DND-41 (cell line): ENCODE measurements at regions not wholly inside any gene's neighbourhood (a gene's known extent, or its start where the extent isn't known, plus 50 kb on each side); places are given as distances from the start of the nearest gene placed in this dataset.

Experiments used
- ATAC-seq: fragments of 200-7000 bp; cut with Tn5 transposase; 3 replicates; pipeline ENCODE4 v1.9.1; 2021; ENCODE audit warnings: low read depth; ENCODE audit not compliant: insufficient read depth
- DNase-seq: peaks from one replicate; pipeline ENCODE4 v3.0.0-alpha.2; 2020
- H2AFZ ChIP-seq: 2 replicates; pipeline ENCODE4 v1.6.0; 2012; ENCODE audit warnings: low read depth, low read length
- H3K27ac ChIP-seq: 2 replicates; pipeline ENCODE4 v1.5.1; 2012; ENCODE audit warnings: low read length, inconsistent platforms
- H3K27me3 ChIP-seq: fragments of 200-600 bp; sonication (generic); 2 replicates; pipeline ENCODE4 v1.6.0; 2012; ENCODE audit warnings: low read length, mild to moderate bottlenecking, inconsistent platforms; ENCODE audit not compliant: insufficient read depth, poor library complexity
- H3K36me3 ChIP-seq: 2 replicates; pipeline ENCODE4 v1.5.1; 2012; ENCODE audit warnings: low read length, inconsistent platforms; ENCODE audit not compliant: insufficient read depth
- H3K4me1 ChIP-seq: 2 replicates; pipeline ENCODE4 v1.5.1; 2012; ENCODE audit warnings: mild to moderate bottlenecking, low read length; ENCODE audit not compliant: insufficient read depth
- H3K4me2 ChIP-seq: 2 replicates; pipeline ENCODE4 v1.6.0; 2012; ENCODE audit warnings: mild to moderate bottlenecking, moderate library complexity, low read length, inconsistent platforms; ENCODE audit not compliant: insufficient read depth
- H3K4me3 ChIP-seq, 2 experiments: fragments of 200-600 bp in 1 of 2; shearing (Covaris generic) in 1 of 2; 2 replicates each; pipeline ENCODE4 v1.5.1; 2012 to 2016; ENCODE audit warnings: inconsistent platforms in 2 of 2, low read length in 2 of 2, mild to moderate bottlenecking in 2 of 2, low read depth in 1 of 2, moderate library complexity in 1 of 2
- H3K79me2 ChIP-seq: 2 replicates; pipeline ENCODE4 v1.6.0; 2012; ENCODE audit warnings: low read length, inconsistent platforms; ENCODE audit not compliant: insufficient read depth
- H3K9ac ChIP-seq: 2 replicates; pipeline ENCODE4 v1.6.0; 2012; ENCODE audit warnings: low read depth, mild to moderate bottlenecking, inconsistent platforms, low read length, moderate library complexity
- H3K9me3 ChIP-seq: 2 replicates; pipeline ENCODE4 v1.5.1; 2012; ENCODE audit warnings: low read length, moderate library complexity, mild to moderate bottlenecking, inconsistent platforms; ENCODE audit not compliant: insufficient read depth, severe bottlenecking
- H4K20me1 ChIP-seq: 2 replicates; pipeline ENCODE4 v1.6.0; 2012; ENCODE audit warnings: low read length; ENCODE audit not compliant: insufficient read depth
- EZH2 ChIP-seq: IDR thresholded peaks from 3 replicates; pipeline ENCODE4 v1.6.1; 2012; ENCODE audit warnings: borderline replicate concordance, low read depth, mild to moderate bottlenecking, moderate library complexity, low read length, inconsistent platforms; ENCODE audit not compliant: severe bottlenecking
- TF ChIP-seq, protein P1 (sequence below): IDR thresholded peaks from 2 replicates; pipeline ENCODE4 v1.5.1; 2012; ENCODE audit warnings: borderline replicate concordance, low read length, moderate library complexity, mild to moderate bottlenecking; ENCODE audit not compliant: poor library complexity, severe bottlenecking; ENCODE audit errors: extremely low read depth

GRCh38 chr11:119985551-119985950 is 152.4 kb downstream of the TRIM29 start:
- Histone ChIP-seq H3K4me1 (no peaks in the 10 kb centered on the region), H3K9ac (no peak overlapping the region), H3K27ac (no peak overlapping the region), H2AFZ (no peak overlapping the region), H3K9me3 (no peaks in the 10 kb centered on the region), H3K27me3 (peaks cover 36% of the 10 kb centered on the region), H3K4me2 (no peak overlapping the region), H3K4me3 (no peak overlapping the region), H3K79me2 (no peaks in the 10 kb centered on the region), H4K20me1 (peaks cover 10% of the 10 kb centered on the region), H3K36me3 (no peaks in the 10 kb centered on the region)
- TF ChIP-seq, protein P1, sequence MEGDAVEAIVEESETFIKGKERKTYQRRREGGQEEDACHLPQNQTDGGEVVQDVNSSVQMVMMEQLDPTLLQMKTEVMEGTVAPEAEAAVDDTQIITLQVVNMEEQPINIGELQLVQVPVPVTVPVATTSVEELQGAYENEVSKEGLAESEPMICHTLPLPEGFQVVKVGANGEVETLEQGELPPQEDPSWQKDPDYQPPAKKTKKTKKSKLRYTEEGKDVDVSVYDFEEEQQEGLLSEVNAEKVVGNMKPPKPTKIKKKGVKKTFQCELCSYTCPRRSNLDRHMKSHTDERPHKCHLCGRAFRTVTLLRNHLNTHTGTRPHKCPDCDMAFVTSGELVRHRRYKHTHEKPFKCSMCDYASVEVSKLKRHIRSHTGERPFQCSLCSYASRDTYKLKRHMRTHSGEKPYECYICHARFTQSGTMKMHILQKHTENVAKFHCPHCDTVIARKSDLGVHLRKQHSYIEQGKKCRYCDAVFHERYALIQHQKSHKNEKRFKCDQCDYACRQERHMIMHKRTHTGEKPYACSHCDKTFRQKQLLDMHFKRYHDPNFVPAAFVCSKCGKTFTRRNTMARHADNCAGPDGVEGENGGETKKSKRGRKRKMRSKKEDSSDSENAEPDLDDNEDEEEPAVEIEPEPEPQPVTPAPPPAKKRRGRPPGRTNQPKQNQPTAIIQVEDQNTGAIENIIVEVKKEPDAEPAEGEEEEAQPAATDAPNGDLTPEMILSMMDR: no peak
- TF ChIP-seq EZH2: no peak
- no peak for ATAC-seq
- DNase-seq: no peak

DNA sequence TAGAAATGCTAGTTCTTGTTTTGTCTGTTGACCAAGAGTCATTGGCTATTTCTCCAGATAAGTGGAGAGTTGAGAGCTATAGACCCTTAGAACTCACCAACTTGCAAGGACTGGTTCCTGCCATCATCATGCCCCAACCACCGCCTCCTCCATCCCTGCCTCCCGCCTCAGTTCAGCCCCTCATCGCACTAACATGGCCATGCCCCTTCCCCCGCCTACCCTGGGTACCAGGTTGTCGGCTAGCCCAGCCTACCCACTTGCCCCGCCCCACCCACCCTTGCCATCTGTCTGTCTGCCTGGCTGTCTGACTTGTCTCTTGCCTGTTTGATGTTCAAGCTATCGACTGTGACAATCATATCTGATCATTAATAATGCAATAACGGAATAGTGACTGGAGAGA is 154.1 kb downstream of the TRIM29 start:
- Histone ChIP-seq H3K79me2 (no peaks in the 10 kb centered on the region), H3K9ac (no peak overlapping the region), H3K4me3 (no peak overlapping the region), H3K9me3 (no peaks in the 10 kb centered on the region), H2AFZ (no peak overlapping the region), H3K4me1 (no peaks in the 10 kb centered on the region), H3K36me3 (no peaks in the 10 kb centered on the region), H3K4me2 (no peak overlapping the region), H3K27me3 (peaks cover 30% of the 10 kb centered on the region), H4K20me1 (peaks cover 6% of the 10 kb centered on the region), H3K27ac (no peak overlapping the region)
- no peak for TF ChIP-seq EZH2
- TF ChIP-seq, protein P1: no peak
- DNase-seq (no peak), ATAC-seq (no peak)

GRCh38 chr11:119983240-119983732 is 154.6 kb downstream of the TRIM29 start:
- no peak overlapping the region for H2AFZ ChIP-seq
- H3K9me3 ChIP-seq: no peaks in the 10 kb centered on the region
- H3K79me2 ChIP-seq: no peaks in the 10 kb centered on the region
- ATAC-seq (no peak), DNase-seq (no peak)
- H4K20me1 ChIP-seq: peaks cover 6% of the 10 kb centered on the region
- H3K27me3 ChIP-seq: peaks cover 29% of the 10 kb centered on the region
- no peak overlapping the region for H3K4me3 ChIP-seq
- H3K4me1 ChIP-seq: no peaks in the 10 kb centered on the region
- H3K4me2 ChIP-seq: no peak overlapping the region
- TF ChIP-seq, protein P1: no peak
- TF ChIP-seq EZH2: no peak
- H3K9ac ChIP-seq: no peak overlapping the region
- H3K27ac ChIP-seq: no peak overlapping the region
- no peaks in the 10 kb centered on the region for H3K36me3 ChIP-seq
